ENCODE measurements at regions not wholly inside any gene's neighbourhood (a gene's known extent, or its start where the extent isn't known, plus 50 kb on each side); places are given as distances from the start of the nearest gene placed in this dataset.

DNA sequence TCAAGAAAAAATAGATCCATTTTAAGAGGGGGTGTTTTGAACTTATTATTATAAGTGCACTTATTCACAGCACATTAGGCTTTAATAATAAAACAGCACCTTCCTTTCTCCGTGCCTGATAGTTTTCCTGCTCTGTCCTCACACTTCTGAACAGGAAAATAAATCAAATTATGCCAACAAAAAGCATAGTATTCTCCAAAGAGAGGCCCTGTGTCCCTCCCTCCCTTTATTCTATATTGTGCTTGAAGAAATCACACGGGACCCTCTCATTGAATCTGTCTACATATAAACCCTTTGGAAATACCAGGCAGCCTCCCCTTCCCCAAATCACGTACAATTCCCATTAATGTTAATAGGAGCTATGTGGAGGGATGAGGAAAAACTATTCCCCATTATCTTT lies 462.9 kb upstream of the NRSN1 start:
- TF ChIP-seq, protein P1, sequence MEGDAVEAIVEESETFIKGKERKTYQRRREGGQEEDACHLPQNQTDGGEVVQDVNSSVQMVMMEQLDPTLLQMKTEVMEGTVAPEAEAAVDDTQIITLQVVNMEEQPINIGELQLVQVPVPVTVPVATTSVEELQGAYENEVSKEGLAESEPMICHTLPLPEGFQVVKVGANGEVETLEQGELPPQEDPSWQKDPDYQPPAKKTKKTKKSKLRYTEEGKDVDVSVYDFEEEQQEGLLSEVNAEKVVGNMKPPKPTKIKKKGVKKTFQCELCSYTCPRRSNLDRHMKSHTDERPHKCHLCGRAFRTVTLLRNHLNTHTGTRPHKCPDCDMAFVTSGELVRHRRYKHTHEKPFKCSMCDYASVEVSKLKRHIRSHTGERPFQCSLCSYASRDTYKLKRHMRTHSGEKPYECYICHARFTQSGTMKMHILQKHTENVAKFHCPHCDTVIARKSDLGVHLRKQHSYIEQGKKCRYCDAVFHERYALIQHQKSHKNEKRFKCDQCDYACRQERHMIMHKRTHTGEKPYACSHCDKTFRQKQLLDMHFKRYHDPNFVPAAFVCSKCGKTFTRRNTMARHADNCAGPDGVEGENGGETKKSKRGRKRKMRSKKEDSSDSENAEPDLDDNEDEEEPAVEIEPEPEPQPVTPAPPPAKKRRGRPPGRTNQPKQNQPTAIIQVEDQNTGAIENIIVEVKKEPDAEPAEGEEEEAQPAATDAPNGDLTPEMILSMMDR (IDR thresholded peaks at IDR 0.05), result no peak
- TF ChIP-seq POLR2AphosphoS5 (IDR thresholded peaks at IDR 0.05), result no peak

Data from transverse colon (tissue), 4 donors.